H1 (cell line): ENCODE measurements at regions not wholly inside any gene's neighbourhood (a gene's known extent, or its start where the extent isn't known, plus 50 kb on each side); places are given as distances from the start of the nearest gene placed in this dataset.

Experiments
- CHD2 ChIP-seq: IDR thresholded peaks from 2 replicates; pipeline ENCODE4 v1.6.1; 2012; ENCODE audit warnings: low read length, improper control_type of control experiment
- CHD7 ChIP-seq: fragments of 300-600 bp; sonication (generic); IDR thresholded peaks from 2 replicates; pipeline ENCODE4 v1.7.1; 2012; ENCODE audit warnings: low read length, moderate library complexity, mild to moderate bottlenecking, inconsistent platforms; ENCODE audit not compliant: insufficient replicate concordance
- POLR2A ChIP-seq, 2 experiments: IDR thresholded peaks; 1 replicate in 1 of 2; 2 replicates in 1 of 2; pipeline ENCODE4 v1.6.1; 2011; ENCODE audit warnings: low read depth in 2 of 2, low read length in 2 of 2, mild to moderate bottlenecking in 2 of 2; ENCODE audit errors: control extremely low read depth in 1 of 2

GRCh38 chr12:116398193-116398592 lies 120.7 kb upstream of the MED13L start (continued):
- TF ChIP-seq CHD7 (no peak), CHD2 (no peak), POLR2A (IDR thresholded peaks at IDR 0.05; ENCODE audit: control extremely low read depth in 1 of 2, low read depth in 2 of 2, low read length in 2 of 2) (no peak)
